BJ (cell line): ENCODE measurements at regions not wholly inside any gene's neighbourhood (a gene's known extent, or its start where the extent isn't known, plus 50 kb on each side); places are given as distances from the start of the nearest gene placed in this dataset.

ENCODE experiments used
- CTCF ChIA-PET: fragments of 350-600 bp; formaldehyde crosslinking; extraction: SDS; loops from one replicate; lab custom pipeline; 2021; ENCODE audit warnings: antibody characterized with exemption, inconsistent platforms; lab: Yijun Ruan, JAX
- POLR2A ChIA-PET: fragments of 300-600 bp; sonication (Branson Sonifier 250); formaldehyde crosslinking; extraction: SDS; loops from one replicate; lab custom pipeline; 2021; ENCODE audit warnings: antibody characterized with exemption; lab: Charles Lee
- DNase-seq: peaks from one replicate; pipeline ENCODE4 v3.0.0-alpha.2; 2011; ENCODE audit warnings: low read depth
- H3K27me3 ChIP-seq: 2 replicates; pipeline ENCODE4 v1.6.0; 2011; ENCODE audit warnings: low read length; ENCODE audit not compliant: control insufficient read depth, insufficient read depth
- H3K36me3 ChIP-seq: 2 replicates; pipeline ENCODE4 v1.5.1; 2011; ENCODE audit warnings: low read length; ENCODE audit not compliant: control insufficient read depth, insufficient read depth
- H3K4me3 ChIP-seq: 2 replicates; pipeline ENCODE4 v1.5.1; 2011; ENCODE audit warnings: low read depth, mild to moderate bottlenecking, control low read depth, low read length
- CTCF ChIP-seq: IDR thresholded peaks from 2 replicates; pipeline ENCODE4 v1.5.1; 2011; ENCODE audit warnings: low read depth, mild to moderate bottlenecking, control low read depth, inconsistent platforms, low read length, moderate library complexity; ENCODE audit not compliant: insufficient read depth

- H3K27me3 ChIP-seq: no peaks in the 10 kb centered on the region
- POLR2A ChIA-PET: no interaction called here
- H3K36me3 ChIP-seq: no peaks in the 10 kb centered on the region
- DNase-seq: no peak
- H3K4me3 ChIP-seq: no peak overlapping the region
- no peak for TF ChIP-seq CTCF
- CTCF ChIA-PET: no interaction called here
These were observed 148.0 kb upstream of the ZRANB2 start for GRCh38 chr1:71228742-71229365.

- ChIA-PET CTCF (no interaction called here), POLR2A (no interaction called here)
- no peak for DNase-seq
- Histone ChIP-seq H3K4me3 (no peak overlapping the region), H3K36me3 (no peaks in the 10 kb centered on the region), H3K27me3 (no peaks in the 10 kb centered on the region)
- TF ChIP-seq CTCF: no peak
These were observed 147.4 kb upstream of the ZRANB2 start for GRCh38 chr1:71228241-71228640.

- no peak overlapping the region for H3K4me3 ChIP-seq
- ChIA-PET POLR2A (no interaction called here), CTCF (no interaction called here)
- H3K36me3 ChIP-seq: no peaks in the 10 kb centered on the region
- no peaks in the 10 kb centered on the region for H3K27me3 ChIP-seq
- no peak for TF ChIP-seq CTCF
- DNase-seq: no peak
These were observed 144.0 kb upstream of the ZRANB2 start for GRCh38 chr1:71224741-71225377.

GRCh38 chr1:71223641-71224340, 143.0 kb upstream of the ZRANB2 start:
- DNase-seq: no peak
- no peak for TF ChIP-seq CTCF
- CTCF ChIA-PET: no interaction called here
- Histone ChIP-seq H3K4me3 (no peak overlapping the region), H3K27me3 (no peaks in the 10 kb centered on the region), H3K36me3 (no peaks in the 10 kb centered on the region)
- POLR2A ChIA-PET: no interaction called here

GRCh38 chr1:71222668-71223067, 141.8 kb upstream of the ZRANB2 start:
- H3K36me3 ChIP-seq: no peaks in the 10 kb centered on the region
- no peak for DNase-seq
- no peak overlapping the region for H3K4me3 ChIP-seq
- ChIA-PET POLR2A (no interaction called here), CTCF (no interaction called here)
- no peaks in the 10 kb centered on the region for H3K27me3 ChIP-seq
- no peak for TF ChIP-seq CTCF
